ENCODE measurements at regions not wholly inside any gene's neighbourhood (a gene's known extent, or its start where the extent isn't known, plus 50 kb on each side); places are given as distances from the start of the nearest gene placed in this dataset.

- TF ChIP-seq CTCF (conservative IDR thresholded peaks at IDR 0.05; ENCODE audit: low read depth, low read length) (no peak), EZH2 (IDR thresholded peaks at IDR 0.05; ENCODE audit: borderline replicate concordance, low read depth, low read length, poor library complexity, severe bottlenecking) (no peak)
Measured at GRCh38 chr2:52934920-52935640, 832.5 kb upstream of the CHAC2 start.
